ENCODE measurements at regions not wholly inside any gene's neighbourhood (a gene's known extent, or its start where the extent isn't known, plus 50 kb on each side); places are given as distances from the start of the nearest gene placed in this dataset.
"Not testable (repeated sequence)": the region's sequence is repeated elsewhere in the genome, so short reads cannot be mapped to it uniquely, and the experiment has no call there.

DNA sequence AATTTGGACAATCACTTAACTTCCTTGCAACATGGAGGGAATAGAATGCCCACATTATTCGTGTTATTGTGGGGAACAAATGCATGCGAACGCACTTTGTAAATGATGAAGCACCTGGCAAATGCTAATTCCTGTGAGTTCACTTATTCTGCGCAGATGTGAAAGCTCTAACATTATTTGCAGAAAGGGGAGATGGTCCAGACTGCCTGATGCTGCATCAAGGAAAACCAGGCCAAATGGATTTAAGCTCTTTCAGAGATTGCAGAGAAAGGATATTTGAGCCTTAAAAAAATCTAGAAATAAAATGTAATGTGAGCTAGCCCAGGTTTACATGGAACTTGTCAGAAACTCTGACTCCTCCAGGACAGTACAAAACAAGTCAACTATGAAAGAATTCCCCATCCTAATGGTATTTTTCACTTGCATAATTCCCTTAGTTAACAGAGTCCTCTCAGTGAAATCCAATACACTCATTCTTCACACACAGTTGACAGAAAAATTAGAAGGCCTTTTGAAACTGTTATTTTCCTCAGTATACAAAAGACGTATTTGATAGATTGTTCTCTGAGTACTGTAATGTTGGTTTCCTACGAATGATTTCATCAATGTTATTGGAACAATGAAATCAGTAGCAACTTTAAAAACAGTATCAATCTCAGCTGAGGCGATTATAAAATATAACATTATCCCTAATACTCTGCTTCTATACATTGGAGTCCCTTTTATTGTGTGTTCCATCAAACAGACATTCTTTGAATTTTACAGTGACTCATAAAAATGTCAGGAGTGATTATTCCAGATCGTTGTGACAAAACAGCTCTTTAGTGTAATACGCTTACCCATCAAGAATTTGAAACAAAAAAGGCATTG is 136.3 kb upstream of the ANK3 start:
- TF ChIP-seq, protein P1, sequence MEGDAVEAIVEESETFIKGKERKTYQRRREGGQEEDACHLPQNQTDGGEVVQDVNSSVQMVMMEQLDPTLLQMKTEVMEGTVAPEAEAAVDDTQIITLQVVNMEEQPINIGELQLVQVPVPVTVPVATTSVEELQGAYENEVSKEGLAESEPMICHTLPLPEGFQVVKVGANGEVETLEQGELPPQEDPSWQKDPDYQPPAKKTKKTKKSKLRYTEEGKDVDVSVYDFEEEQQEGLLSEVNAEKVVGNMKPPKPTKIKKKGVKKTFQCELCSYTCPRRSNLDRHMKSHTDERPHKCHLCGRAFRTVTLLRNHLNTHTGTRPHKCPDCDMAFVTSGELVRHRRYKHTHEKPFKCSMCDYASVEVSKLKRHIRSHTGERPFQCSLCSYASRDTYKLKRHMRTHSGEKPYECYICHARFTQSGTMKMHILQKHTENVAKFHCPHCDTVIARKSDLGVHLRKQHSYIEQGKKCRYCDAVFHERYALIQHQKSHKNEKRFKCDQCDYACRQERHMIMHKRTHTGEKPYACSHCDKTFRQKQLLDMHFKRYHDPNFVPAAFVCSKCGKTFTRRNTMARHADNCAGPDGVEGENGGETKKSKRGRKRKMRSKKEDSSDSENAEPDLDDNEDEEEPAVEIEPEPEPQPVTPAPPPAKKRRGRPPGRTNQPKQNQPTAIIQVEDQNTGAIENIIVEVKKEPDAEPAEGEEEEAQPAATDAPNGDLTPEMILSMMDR (conservative IDR thresholded peaks at IDR 0.05): no peak
- TF ChIP-seq EZH2 (IDR thresholded peaks at IDR 0.05; ENCODE audit: low read depth): no peak
- ChIA-PET CTCF (no interaction called here), POLR2A (ENCODE audit: unreplicated experiment) (no interaction called here)

DNA sequence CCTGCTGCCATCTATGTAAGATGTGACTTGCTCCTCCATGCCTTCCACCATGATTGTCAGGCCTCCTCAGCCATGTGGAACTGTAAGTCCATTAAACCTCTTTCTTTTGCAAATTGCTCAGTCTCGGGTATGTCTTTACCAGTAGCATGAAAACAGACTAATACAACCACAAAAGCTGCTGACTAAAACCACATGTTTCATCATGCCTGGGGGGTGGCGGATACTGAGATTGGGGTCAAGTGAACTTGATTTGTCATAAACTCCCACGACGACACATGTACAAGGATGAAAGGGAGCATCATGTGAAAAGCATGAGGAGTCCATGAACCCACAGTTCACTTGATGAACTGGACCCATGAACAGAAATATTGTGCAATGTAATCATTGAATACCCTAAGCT is 134.9 kb upstream of the ANK3 start:
- no peaks in the 10 kb centered on the region for H3K4me1 ChIP-seq (replicated peaks; ENCODE audit: insufficient read depth)
- H3K36me3 ChIP-seq (ENCODE audit: low read depth): no peaks in the 10 kb centered on the region
- ChIA-PET CTCF (no interaction called here), POLR2A (ENCODE audit: unreplicated experiment) (no interaction called here)
- TF ChIP-seq, protein P1 (conservative IDR thresholded peaks at IDR 0.05): no peak
- no peak for TF ChIP-seq EZH2 (IDR thresholded peaks at IDR 0.05; ENCODE audit: low read depth)
- no peak overlapping the region for H3K4me3 ChIP-seq
- H2AFZ ChIP-seq: no peak overlapping the region
- intact Hi-C loops (cut with micrococcal nuclease; ENCODE audit: unreplicated experiment): no loop called here
- H3K4me2 ChIP-seq: no peak overlapping the region
- no peak for DNase-seq
- H3K9me3 ChIP-seq (ENCODE audit: insufficient read depth, low read depth): no peaks in the 10 kb centered on the region
- H3F3A ChIP-seq (ENCODE audit: insufficient read depth, low read depth): no peaks in the 10 kb centered on the region
- H3K79me2 ChIP-seq (ENCODE audit: low read depth): no peaks in the 10 kb centered on the region
- no peaks in the 10 kb centered on the region for H3K9me2 ChIP-seq (ENCODE audit: insufficient read depth)
- H4K20me1 ChIP-seq (ENCODE audit: insufficient read depth): no peaks in the 10 kb centered on the region
- H3K27ac ChIP-seq: no peak overlapping the region
- BruUV-seq (replicated peaks): no TSS peak
- no peaks in the 10 kb centered on the region for H3K27me3 ChIP-seq (ENCODE audit: insufficient read depth, low read depth)

More for the DNA sequence above, 136.3 kb upstream of the ANK3 start:
- no peaks in the 10 kb centered on the region for H3K9me3 ChIP-seq (ENCODE audit: insufficient read depth, low read depth)
- H3K9me2 ChIP-seq (ENCODE audit: insufficient read depth): no peaks in the 10 kb centered on the region
- H3K4me2 ChIP-seq: no peak overlapping the region
- no peak overlapping the region for H2AFZ ChIP-seq
- no peak for DNase-seq
- H3K27me3 ChIP-seq (ENCODE audit: insufficient read depth, low read depth): no peaks in the 10 kb centered on the region
- intact Hi-C loops (cut with micrococcal nuclease; ENCODE audit: unreplicated experiment): no loop called here
- H3K27ac ChIP-seq: no peak overlapping the region
- H3F3A ChIP-seq (ENCODE audit: insufficient read depth, low read depth): no peaks in the 10 kb centered on the region
- no peaks in the 10 kb centered on the region for H3K36me3 ChIP-seq (ENCODE audit: low read depth)
- H4K20me1 ChIP-seq (ENCODE audit: insufficient read depth): no peaks in the 10 kb centered on the region
- no peaks in the 10 kb centered on the region for H3K79me2 ChIP-seq (ENCODE audit: low read depth)
- no TSS peak for BruUV-seq (replicated peaks)
- H3K4me1 ChIP-seq (replicated peaks; ENCODE audit: insufficient read depth): no peaks in the 10 kb centered on the region
- H3K4me3 ChIP-seq: no peak overlapping the region

DNA sequence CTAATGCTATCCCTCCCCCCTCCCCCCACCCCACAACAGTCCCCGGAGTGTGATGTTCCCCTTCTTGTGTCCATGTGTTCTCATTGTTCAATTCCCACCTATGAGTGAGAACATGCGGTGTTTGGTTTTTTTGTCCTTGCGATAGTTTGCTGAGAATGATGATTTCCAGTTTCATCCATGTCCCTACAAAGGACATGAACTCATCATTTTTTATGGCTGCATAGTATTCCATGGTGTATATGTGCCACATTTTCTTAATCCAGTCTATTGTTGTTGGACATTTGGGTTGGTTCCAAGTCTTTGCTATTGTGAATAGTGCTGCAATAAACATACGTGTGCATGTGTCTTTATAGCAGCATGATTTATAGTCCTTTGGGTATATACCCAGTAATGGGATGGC is 133.7 kb upstream of the ANK3 start:
- H3K4me1 ChIP-seq (replicated peaks; ENCODE audit: insufficient read depth); H3K27me3 ChIP-seq (ENCODE audit: insufficient read depth, low read depth); H4K20me1 ChIP-seq (ENCODE audit: insufficient read depth); H3F3A ChIP-seq (ENCODE audit: insufficient read depth, low read depth); POLR2A ChIA-PET (ENCODE audit: unreplicated experiment); H3K4me2 ChIP-seq; CTCF ChIA-PET; H3K36me3 ChIP-seq (ENCODE audit: low read depth); H3K79me2 ChIP-seq (ENCODE audit: low read depth); DNase-seq; H3K9me2 ChIP-seq (ENCODE audit: insufficient read depth); H3K27ac ChIP-seq; intact Hi-C loops (cut with micrococcal nuclease; ENCODE audit: unreplicated experiment); H3K4me3 ChIP-seq; BruUV-seq (replicated peaks); H2AFZ ChIP-seq; H3K9me3 ChIP-seq (ENCODE audit: insufficient read depth, low read depth): not testable (repeated sequence)

- no peak overlapping the region for H3K4me3 ChIP-seq
- H3F3A ChIP-seq (ENCODE audit: insufficient read depth, low read depth): no peaks in the 10 kb centered on the region
- H3K27me3 ChIP-seq (ENCODE audit: insufficient read depth, low read depth): no peaks in the 10 kb centered on the region
- H3K9me3 ChIP-seq (ENCODE audit: insufficient read depth, low read depth): no peaks in the 10 kb centered on the region
- no peaks in the 10 kb centered on the region for H3K9me2 ChIP-seq (ENCODE audit: insufficient read depth)
- TF ChIP-seq, protein P1 (conservative IDR thresholded peaks at IDR 0.05): no peak
- no peak for TF ChIP-seq EZH2 (IDR thresholded peaks at IDR 0.05; ENCODE audit: low read depth)
- BruUV-seq (replicated peaks): no TSS peak
- DNase-seq: no peak
- H3K27ac ChIP-seq: no peak overlapping the region
- intact Hi-C loops (cut with micrococcal nuclease; ENCODE audit: unreplicated experiment): no loop called here
- no peak overlapping the region for H3K4me2 ChIP-seq
- ChIA-PET CTCF (no interaction called here), POLR2A (ENCODE audit: unreplicated experiment) (interaction anchor here (0.6 kb wide), 1 partner anchor 1964 kb away, joined by 4 read pairs; no protein-coding TSS in a partner anchor)
- no peaks in the 10 kb centered on the region for H3K79me2 ChIP-seq (ENCODE audit: low read depth)
- H3K4me1 ChIP-seq (replicated peaks; ENCODE audit: insufficient read depth): no peaks in the 10 kb centered on the region
- no peaks in the 10 kb centered on the region for H3K36me3 ChIP-seq (ENCODE audit: low read depth)
- H4K20me1 ChIP-seq (ENCODE audit: insufficient read depth): no peaks in the 10 kb centered on the region
- no peak overlapping the region for H2AFZ ChIP-seq
Observed at GRCh38 chr10:60522617-60523016, 132.9 kb upstream of the ANK3 start.

Measured in PC-9 (cell line).